GM19099 (cell line): ENCODE measurements at regions not wholly inside any gene's neighbourhood (a gene's known extent, or its start where the extent isn't known, plus 50 kb on each side); places are given as distances from the start of the nearest gene placed in this dataset.

Experiments
- POLR2A ChIP-seq: IDR thresholded peaks from 3 replicates; pipeline ENCODE4 v1.6.1; 2011; ENCODE audit warnings: low read depth; ENCODE audit not compliant: insufficient read length; ENCODE audit errors: extremely low read depth

DNA sequence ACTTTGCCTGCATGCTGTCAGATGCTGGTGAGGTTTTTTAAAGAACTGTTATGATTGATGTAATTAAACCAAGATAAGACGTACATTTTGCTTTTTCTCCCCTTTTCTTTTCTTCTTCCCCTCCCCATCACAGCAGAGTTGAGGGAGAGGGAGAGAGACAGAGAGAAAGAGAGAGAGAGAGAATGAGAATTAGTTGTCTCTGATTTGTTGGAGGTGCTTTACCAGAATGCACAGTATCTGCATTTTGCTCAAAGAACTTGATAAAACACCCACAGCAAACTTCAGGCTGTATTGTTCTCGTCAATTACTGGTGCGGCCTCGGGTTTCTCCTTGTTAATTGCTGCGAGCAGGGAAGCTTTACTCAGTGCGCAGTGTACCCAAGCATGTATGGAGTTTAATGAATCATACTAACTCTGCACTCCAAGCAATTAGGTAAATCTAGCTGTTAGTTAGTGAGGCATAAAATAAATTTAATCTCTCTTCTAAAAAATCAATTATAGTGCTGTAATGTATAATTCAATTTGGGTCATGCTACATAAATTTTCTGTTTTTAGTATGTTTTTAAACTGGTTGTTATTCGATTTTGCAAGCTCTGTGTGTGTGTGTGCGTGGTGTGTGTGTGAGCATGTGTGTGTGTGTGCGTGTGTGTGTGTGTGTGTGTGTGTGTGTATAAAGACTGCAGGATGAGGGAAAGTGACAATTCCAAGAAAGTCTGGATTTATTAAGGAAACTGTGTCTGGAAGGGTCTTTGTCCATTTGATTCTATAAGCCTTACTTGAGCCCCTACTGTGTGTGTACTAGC lies 273.4 kb downstream of the TLE3 start:
- no peak for TF ChIP-seq POLR2A

DNA sequence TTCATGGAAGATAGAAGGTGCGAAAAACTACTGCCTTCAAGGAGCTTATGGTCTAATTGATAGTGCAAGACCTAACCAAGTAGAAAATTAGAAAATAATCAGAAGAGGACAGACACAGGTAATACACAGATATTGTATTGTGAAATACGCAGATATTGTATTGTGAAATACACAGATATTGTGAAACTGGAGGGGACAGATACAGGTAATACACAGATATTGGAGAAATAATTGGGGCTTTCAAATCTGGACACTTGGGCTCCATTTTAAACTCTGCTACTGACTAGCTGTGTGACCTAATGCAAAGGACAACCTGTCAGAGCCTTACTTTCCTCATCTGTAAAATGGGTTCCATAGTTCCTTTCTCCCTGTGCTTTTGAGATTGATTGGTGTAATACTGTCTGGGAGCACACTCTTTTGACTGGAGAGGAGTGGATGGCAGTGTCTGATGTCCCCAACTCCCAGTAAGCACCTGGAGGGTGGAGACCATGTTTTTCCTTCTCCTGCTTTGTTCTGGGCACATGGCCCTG lies 272.8 kb downstream of the TLE3 start:
- no peak for TF ChIP-seq POLR2A

DNA sequence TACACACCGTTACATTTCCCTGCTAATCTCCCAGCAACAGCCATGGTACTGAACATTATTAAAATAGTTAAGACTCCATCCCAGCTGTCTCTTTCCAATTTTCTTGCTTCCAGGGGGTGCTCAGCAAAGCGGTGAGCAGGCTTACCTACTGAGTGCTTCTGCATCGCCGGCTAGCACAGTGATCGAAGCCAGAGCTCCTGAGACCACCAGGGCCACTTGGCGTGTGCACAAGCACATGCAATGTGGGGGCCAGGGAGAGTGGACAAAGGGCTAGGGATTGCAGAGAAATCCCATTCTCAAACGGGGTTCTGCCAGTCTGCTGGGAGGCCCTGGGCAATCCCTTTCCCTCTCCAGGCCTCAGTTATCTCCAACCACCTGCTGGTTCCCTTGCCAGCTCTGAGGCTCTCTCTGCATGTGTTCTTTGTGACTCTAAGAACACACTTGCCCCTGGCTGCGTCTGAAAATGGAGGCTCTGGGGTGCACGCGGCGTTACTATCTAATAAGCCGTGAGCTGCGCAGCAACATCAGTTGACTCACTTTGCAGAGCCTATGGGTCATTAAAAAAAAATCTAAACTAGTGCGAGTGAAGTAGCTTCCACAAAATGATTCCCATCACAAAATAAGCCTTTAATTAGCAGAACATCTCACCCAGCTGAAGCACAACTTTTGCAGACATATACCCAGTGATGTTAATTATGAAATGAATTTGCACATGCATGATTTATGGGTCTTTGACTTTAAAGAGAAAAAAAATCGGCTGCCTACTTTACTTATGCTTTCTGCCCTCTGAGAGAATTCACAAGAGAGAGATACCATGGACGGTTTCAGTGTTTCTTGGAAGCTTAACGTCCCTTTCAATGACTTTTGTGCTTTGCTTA lies 271.5 kb downstream of the TLE3 start:
- no peak for TF ChIP-seq POLR2A

- no peak for TF ChIP-seq POLR2A
Measured at GRCh38 chr15:69826819-69827175, 270.9 kb downstream of the TLE3 start.

DNA sequence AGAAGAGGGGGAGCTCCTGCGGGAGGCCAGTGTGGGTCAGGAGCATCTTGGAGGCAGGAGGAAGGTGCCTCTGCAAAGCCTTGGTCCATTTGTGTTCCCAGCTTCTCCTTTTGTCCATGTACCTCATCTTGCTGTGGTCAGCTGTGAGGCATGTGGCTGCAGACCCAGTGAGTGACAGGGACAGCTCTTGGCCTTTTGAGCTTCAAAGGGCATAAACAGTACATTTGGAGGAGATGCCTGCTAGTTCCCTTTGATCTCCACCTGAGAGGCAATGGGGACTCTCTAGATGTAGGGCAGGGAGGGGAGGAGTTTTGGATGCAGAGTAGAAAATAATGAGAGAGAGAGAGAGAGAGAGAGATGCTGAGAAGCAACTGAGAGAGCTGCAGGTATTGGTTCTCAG lies 270.0 kb downstream of the TLE3 start:
- no peak for TF ChIP-seq POLR2A

GRCh38 chr15:69828181-69828828 lies 269.4 kb downstream of the TLE3 start:
- TF ChIP-seq POLR2A: no peak

- no peak for TF ChIP-seq POLR2A
Measured at GRCh38 chr15:69829974-69830373, 267.7 kb downstream of the TLE3 start.

DNA sequence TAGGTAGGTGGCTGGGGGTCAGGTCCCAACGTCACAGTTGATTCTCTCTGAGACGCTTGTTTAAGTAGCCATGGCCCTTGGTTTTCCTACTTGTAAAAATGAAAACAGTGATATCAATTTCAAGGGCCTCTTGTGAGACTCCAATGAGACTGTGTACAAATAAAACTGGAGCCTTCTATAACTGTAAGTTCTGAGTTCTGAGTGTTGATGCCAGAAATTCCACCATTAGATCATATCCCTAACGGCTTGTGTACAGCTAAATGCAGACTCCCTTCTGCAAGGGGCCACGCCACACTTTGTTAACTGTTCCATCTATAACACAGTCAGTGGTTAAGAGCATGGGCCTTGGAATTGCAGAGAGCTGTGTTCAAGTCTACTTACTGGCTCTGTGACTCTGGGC lies 267.3 kb downstream of the TLE3 start:
- TF ChIP-seq POLR2A: no peak

GRCh38 chr15:69830876-69831275 lies 266.8 kb downstream of the TLE3 start:
- no peak for TF ChIP-seq POLR2A

- TF ChIP-seq POLR2A: no peak
Measured at GRCh38 chr15:69834267-69834666, 263.4 kb downstream of the TLE3 start.

GRCh38 chr15:69834761-69835160 lies 263.0 kb downstream of the TLE3 start:
- no peak for TF ChIP-seq POLR2A

DNA sequence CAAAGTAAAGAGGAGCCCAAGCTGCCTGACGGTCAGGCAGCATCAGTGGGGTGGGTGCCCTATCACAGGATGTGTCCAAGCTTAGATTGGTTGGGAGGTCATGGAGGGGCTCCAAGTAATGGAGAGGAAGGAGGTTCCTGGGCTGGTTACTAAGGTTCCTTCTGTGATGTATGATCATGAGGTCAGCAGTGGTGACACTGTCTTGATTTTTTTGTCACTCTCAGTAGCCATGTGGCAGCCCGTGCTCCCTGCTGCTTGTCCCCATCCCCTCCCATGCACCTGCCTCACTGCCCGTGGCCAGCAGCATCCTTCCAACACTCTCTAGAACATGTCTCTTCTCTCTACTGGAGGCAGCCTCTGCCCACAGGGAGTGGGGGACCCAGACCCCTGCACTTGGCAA lies 261.7 kb downstream of the TLE3 start:
- TF ChIP-seq POLR2A: no peak

GRCh38 chr15:69836526-69837230 lies 261.0 kb downstream of the TLE3 start:
- TF ChIP-seq POLR2A: no peak

GRCh38 chr15:69838338-69838737 lies 259.4 kb downstream of the TLE3 start:
- TF ChIP-seq POLR2A: no peak

DNA sequence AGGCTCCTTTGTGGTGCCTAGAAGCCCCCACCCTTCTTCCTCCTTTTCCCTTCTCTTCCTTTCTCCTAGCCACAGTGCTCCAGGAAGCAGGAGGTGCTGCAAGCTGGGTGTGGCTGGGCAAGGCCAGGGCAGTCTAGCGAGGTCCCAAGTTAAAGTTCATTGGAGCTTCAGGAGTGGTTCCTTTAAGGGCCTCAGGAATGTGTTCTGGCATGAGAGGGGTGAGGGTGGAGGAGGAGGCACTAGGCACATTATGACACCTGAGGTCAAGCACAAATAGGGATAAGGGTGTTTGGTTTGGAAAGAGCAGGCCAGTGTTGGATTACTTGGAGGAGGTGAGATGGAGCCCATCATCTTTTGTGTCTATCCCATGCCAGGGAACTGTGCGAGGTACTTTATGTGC lies 258.7 kb downstream of the TLE3 start:
- TF ChIP-seq POLR2A: no peak
